GM10266 (cell line): ENCODE measurements at regions not wholly inside any gene's neighbourhood (a gene's known extent, or its start where the extent isn't known, plus 50 kb on each side); places are given as distances from the start of the nearest gene placed in this dataset.
"Not testable (repeated sequence)": the region's sequence is repeated elsewhere in the genome, so short reads cannot be mapped to it uniquely, and the experiment has no call there.

Experiments
- DNase-seq: peaks from one replicate; pipeline ENCODE4 v3.0.0; 2012; ENCODE audit errors: extremely low spot score
- CTCF ChIP-seq: IDR thresholded peaks from 2 replicates; pipeline ENCODE4 v1.5.1; 2012; ENCODE audit warnings: mild to moderate bottlenecking, low read depth; ENCODE audit not compliant: control insufficient read depth, insufficient read depth; ENCODE audit errors: missing control alignments

- no peak for TF ChIP-seq CTCF
- no peak for DNase-seq
These were observed 201.7 kb upstream of the KCTD7 start for GRCh38 chr7:66426996-66427395.

GRCh38 chr7:66427956-66428355 lies 200.7 kb upstream of the KCTD7 start:
- no peak for DNase-seq
- TF ChIP-seq CTCF: no peak

- TF ChIP-seq CTCF: no peak
- DNase-seq: no peak
These were observed 199.1 kb upstream of the KCTD7 start for GRCh38 chr7:66429498-66430163.

GRCh38 chr7:66430164-66430545 lies 198.5 kb upstream of the KCTD7 start:
- DNase-seq: no peak
- TF ChIP-seq CTCF: no peak

- not testable (repeated sequence) for DNase-seq
These were observed 189.8 kb upstream of the KCTD7 start for GRCh38 chr7:66438703-66439405.

GRCh38 chr7:66442385-66442784 lies 186.3 kb upstream of the KCTD7 start:
- no peak for TF ChIP-seq CTCF

GRCh38 chr7:66443946-66444345 lies 184.7 kb upstream of the KCTD7 start:
- no peak for DNase-seq

More at GRCh38 chr7:66442385-66442784, 186.3 kb upstream of the KCTD7 start:
- DNase-seq: no peak

GRCh38 chr7:66447007-66447406 lies 181.7 kb upstream of the KCTD7 start:
- DNase-seq: not testable (repeated sequence)

More at GRCh38 chr7:66443946-66444345, 184.7 kb upstream of the KCTD7 start:
- no peak for TF ChIP-seq CTCF

- DNase-seq: not testable (repeated sequence)
These were observed 177.9 kb upstream of the KCTD7 start for GRCh38 chr7:66450814-66451213.
